ENCODE measurements at regions not wholly inside any gene's neighbourhood (a gene's known extent, or its start where the extent isn't known, plus 50 kb on each side); places are given as distances from the start of the nearest gene placed in this dataset.

GRCh38 chr2:145286716-145287275 is 766.9 kb upstream of the ZEB2 start:
- DNase-seq = no peak

GRCh38 chr2:145284551-145284950 is 764.6 kb upstream of the ZEB2 start:
- DNase-seq = no peak

GRCh38 chr2:145283131-145283530 is 763.2 kb upstream of the ZEB2 start:
- no peak for DNase-seq

- DNase-seq = peak; percentile 28
Observed at GRCh38 chr2:145277922-145278321, 758.0 kb upstream of the ZEB2 start.

- peak; percentile 1 for DNase-seq
Observed at GRCh38 chr2:145273840-145274239, 753.9 kb upstream of the ZEB2 start.

GRCh38 chr2:145268931-145269330 is 749.0 kb upstream of the ZEB2 start:
- DNase-seq = no peak

- no peak for DNase-seq
Observed at GRCh38 chr2:145267451-145267850, 747.5 kb upstream of the ZEB2 start.

- DNase-seq = no peak
Observed at GRCh38 chr2:145265244-145265643, 745.3 kb upstream of the ZEB2 start.

- DNase-seq = no peak
Observed at GRCh38 chr2:145260674-145261073, 740.8 kb upstream of the ZEB2 start.

GRCh38 chr2:145260081-145260480 is 740.2 kb upstream of the ZEB2 start:
- no peak for DNase-seq

- DNase-seq = peak; percentile 35
Observed at GRCh38 chr2:145258903-145259579, 739.1 kb upstream of the ZEB2 start.

- no peak for DNase-seq
Observed at GRCh38 chr2:145257931-145258330, 738.0 kb upstream of the ZEB2 start.

- DNase-seq = peak; percentile 30
Observed at GRCh38 chr2:145256551-145256950, 736.6 kb upstream of the ZEB2 start.

- DNase-seq = no peak
Observed at GRCh38 chr2:145254291-145254690, 734.4 kb upstream of the ZEB2 start.

GRCh38 chr2:145253492-145253891 is 733.6 kb upstream of the ZEB2 start:
- DNase-seq = no peak

- no peak for DNase-seq
Observed at GRCh38 chr2:145245268-145245870, 725.5 kb upstream of the ZEB2 start.

GRCh38 chr2:145235312-145235711 is 715.4 kb upstream of the ZEB2 start:
- no peak for DNase-seq

GRCh38 chr2:145230546-145230945 is 710.6 kb upstream of the ZEB2 start:
- DNase-seq = peak; percentile 22

GRCh38 chr2:145228506-145228905 is 708.6 kb upstream of the ZEB2 start:
- peak; percentile 17 for DNase-seq

GRCh38 chr2:145226901-145227300 is 707.0 kb upstream of the ZEB2 start:
- no peak for DNase-seq

GRCh38 chr2:145221516-145221915 is 701.6 kb upstream of the ZEB2 start:
- DNase-seq = peak; percentile 62

- no peak for DNase-seq
Observed at GRCh38 chr2:145221032-145221431, 701.1 kb upstream of the ZEB2 start.

GRCh38 chr2:145220496-145220895 is 700.6 kb upstream of the ZEB2 start:
- DNase-seq = no peak

GRCh38 chr2:145207884-145208283 is 688.0 kb upstream of the ZEB2 start:
- no peak for DNase-seq
